Progenitor cell of endocrine pancreas (in vitro differentiated cells): ENCODE measurements at regions not wholly inside any gene's neighbourhood (a gene's known extent, or its start where the extent isn't known, plus 50 kb on each side); places are given as distances from the start of the nearest gene placed in this dataset.
A peak's percentile ranks its signal among the peaks of the same experiment; 100 is the strongest.

ENCODE experiments used
- DNase-seq: peaks from one replicate; pipeline ENCODE4 v3.0.0; 2021; ENCODE audit warnings: low spot score; ENCODE audit not compliant: unreplicated experiment
- H3K27ac Mint-ChIP-seq: 2 replicates; pipeline ENCODE4 v1.8.0; 2021; ENCODE audit warnings: mild to moderate bottlenecking, moderate library complexity, mixed read lengths
- H3K27me3 Mint-ChIP-seq: 2 replicates; pipeline ENCODE4 v1.8.0; 2021; ENCODE audit warnings: mixed read lengths
- H3K36me3 Mint-ChIP-seq: 2 replicates; pipeline ENCODE4 v1.8.0; 2022; ENCODE audit warnings: mixed read lengths; ENCODE audit not compliant: insufficient read depth
- H3K4me1 Mint-ChIP-seq: 2 replicates; pipeline ENCODE4 v1.8.0; 2021; ENCODE audit warnings: low read depth, mixed read lengths
- H3K4me3 Mint-ChIP-seq: 2 replicates; pipeline ENCODE4 v1.8.0; 2021; ENCODE audit warnings: low read depth, mild to moderate bottlenecking, moderate library complexity, mixed read lengths
- H3K9me3 Mint-ChIP-seq: 2 replicates; pipeline ENCODE4 v1.8.0; 2021; ENCODE audit warnings: low read depth, mixed read lengths
- CTCF ChIP-seq: fragments of 200-600 bp; sonication (generic); IDR thresholded peaks from one replicate; pipeline ENCODE4 v1.5.0; 2021; ENCODE audit warnings: antibody characterized with exemption, mild to moderate bottlenecking; ENCODE audit not compliant: unreplicated experiment

GRCh38 chr9:107221321-107221720, 61.8 kb upstream of the RAD23B start:
- H3K4me1 Mint-ChIP-seq: peaks cover 11% of the 10 kb centered on the region
- no peak overlapping the region for H3K4me3 Mint-ChIP-seq
- DNase-seq: no peak
- H3K27ac Mint-ChIP-seq: no peak overlapping the region
- H3K9me3 Mint-ChIP-seq: no peaks in the 10 kb centered on the region
- no peaks in the 10 kb centered on the region for H3K27me3 Mint-ChIP-seq
- no peak for TF ChIP-seq CTCF
- no peaks in the 10 kb centered on the region for H3K36me3 Mint-ChIP-seq

- no peak for DNase-seq
- H3K9me3 Mint-ChIP-seq: no peaks in the 10 kb centered on the region
- peak overlapping the region; percentile 7 for H3K27ac Mint-ChIP-seq
- H3K27me3 Mint-ChIP-seq: no peaks in the 10 kb centered on the region
- no peak for TF ChIP-seq CTCF
- peaks cover 11% of the 10 kb centered on the region for H3K4me1 Mint-ChIP-seq
- H3K4me3 Mint-ChIP-seq: no peak overlapping the region
- H3K36me3 Mint-ChIP-seq: no peaks in the 10 kb centered on the region
Observed at GRCh38 chr9:107222020-107222522, 61.0 kb upstream of the RAD23B start.

GRCh38 chr9:107223381-107223780, 59.7 kb upstream of the RAD23B start:
- no peaks in the 10 kb centered on the region for H3K27me3 Mint-ChIP-seq
- H3K36me3 Mint-ChIP-seq: no peaks in the 10 kb centered on the region
- no peak overlapping the region for H3K4me3 Mint-ChIP-seq
- no peak for TF ChIP-seq CTCF
- DNase-seq: no peak
- H3K9me3 Mint-ChIP-seq: no peaks in the 10 kb centered on the region
- peaks cover 22% of the 10 kb centered on the region for H3K4me1 Mint-ChIP-seq
- H3K27ac Mint-ChIP-seq: no peak overlapping the region

- TF ChIP-seq CTCF: no peak
- Mint-ChIP-seq H3K27me3 (no peaks in the 10 kb centered on the region), H3K4me3 (no peak overlapping the region), H3K36me3 (no peaks in the 10 kb centered on the region), H3K27ac (no peak overlapping the region), H3K4me1 (peaks cover 31% of the 10 kb centered on the region), H3K9me3 (no peaks in the 10 kb centered on the region)
- no peak for DNase-seq
Observed at GRCh38 chr9:107224252-107224651, 58.8 kb upstream of the RAD23B start.

- no peaks in the 10 kb centered on the region for H3K9me3 Mint-ChIP-seq
- no peak overlapping the region for H3K27ac Mint-ChIP-seq
- no peak overlapping the region for H3K4me3 Mint-ChIP-seq
- no peak for DNase-seq
- H3K4me1 Mint-ChIP-seq: peaks cover 33% of the 10 kb centered on the region
- no peaks in the 10 kb centered on the region for H3K27me3 Mint-ChIP-seq
- TF ChIP-seq CTCF: no peak
- no peaks in the 10 kb centered on the region for H3K36me3 Mint-ChIP-seq
Observed at GRCh38 chr9:107226421-107226820, 56.7 kb upstream of the RAD23B start.
